ENCODE measurements at regions not wholly inside any gene's neighbourhood (a gene's known extent, or its start where the extent isn't known, plus 50 kb on each side); places are given as distances from the start of the nearest gene placed in this dataset.

DNA sequence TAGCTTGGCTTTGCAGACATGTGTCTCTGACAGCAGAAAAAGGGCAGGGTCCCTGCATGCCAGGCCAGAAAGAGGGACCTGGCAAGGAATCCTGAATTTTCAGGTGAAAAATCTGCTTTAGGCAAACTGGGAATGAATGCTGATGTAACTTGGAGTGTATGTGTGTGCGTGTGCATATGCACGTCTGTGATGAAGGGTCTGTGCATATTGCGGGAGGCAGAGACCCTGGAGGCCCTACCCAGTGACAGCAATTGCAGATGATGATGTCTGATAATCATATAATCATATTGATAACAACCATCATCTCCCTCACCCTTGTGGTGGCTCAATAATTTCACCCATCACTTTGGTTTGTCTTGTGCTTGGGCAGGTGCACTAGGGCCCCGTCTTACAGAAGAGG lies 80.7 kb upstream of the SDK2 start:
- DNase-seq = no peak

DNA sequence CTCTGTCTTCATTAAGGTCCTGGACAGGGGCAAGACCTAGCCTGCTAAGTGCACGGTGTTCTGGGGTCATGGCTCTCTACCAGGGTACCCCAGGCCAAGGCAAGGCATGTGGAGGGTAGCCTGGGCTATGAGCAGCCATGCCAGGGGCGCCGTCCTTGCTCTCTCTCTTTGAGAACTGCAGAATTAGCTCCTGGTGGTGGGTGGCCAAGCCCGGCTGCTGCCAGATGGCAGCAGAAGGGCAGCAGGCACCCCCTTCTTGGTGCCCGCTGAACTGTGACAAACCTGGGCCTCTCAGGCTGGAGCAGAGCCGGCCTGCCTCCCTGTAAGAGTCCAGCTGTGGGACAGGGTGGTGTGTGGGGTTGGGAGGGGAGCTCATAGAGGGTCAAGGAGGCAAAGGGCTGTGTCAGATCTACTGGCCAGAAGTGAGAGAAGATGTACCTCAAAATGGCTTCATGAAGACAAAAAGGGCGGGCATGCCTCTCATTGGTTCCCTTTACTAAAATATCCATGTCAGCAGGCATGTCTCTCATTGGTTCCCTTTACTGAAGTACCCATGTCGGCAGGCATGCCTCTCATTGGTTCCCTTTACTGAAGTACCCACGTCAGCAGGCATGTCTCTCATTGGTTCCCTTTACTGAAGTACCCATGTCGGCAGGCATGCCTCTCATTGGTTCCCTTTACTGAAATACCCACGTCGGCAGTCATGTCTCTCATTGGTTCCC lies 81.7 kb upstream of the SDK2 start:
- no peak for DNase-seq

DNA sequence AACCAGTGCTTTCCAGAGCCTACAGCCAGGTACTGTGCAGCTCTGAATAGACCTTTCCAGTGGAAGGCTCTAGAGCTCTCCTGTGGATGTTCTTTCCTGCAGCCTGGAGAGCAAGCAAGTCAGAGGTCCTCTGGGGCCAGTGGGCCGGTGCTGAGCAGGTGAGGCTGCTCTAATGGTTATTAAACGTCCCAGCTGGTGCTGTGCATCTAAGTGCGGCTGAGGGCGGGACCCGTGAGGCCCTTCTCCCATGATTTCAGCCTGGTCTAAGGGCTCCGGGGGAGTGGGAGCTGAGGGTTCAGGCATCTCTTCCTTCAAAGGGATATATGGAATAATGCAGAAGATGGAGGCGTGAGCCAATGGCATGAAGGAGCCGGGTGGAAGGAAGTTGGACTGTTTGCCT lies 83.7 kb upstream of the SDK2 start:
- DNase-seq = no peak

DNA sequence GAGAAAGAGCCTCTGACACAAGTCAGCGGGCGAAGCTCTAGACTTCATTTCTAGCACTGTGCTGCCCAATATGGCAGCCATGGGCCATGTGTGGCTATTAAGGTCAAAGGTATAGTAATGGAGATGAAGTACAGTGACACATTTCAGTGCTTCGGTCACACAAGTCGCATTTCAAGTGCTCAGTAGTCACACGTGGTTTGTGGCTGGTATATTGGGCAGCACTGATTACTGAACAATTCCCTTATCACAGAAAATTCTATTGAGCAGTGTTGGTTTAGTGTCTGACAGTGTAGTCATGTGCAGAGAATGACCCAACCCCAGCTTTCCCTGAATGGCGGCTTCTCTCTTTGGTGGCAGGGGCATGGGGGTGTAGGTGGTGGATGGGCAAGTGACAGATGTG lies 84.9 kb upstream of the SDK2 start:
- DNase-seq = no peak

DNA sequence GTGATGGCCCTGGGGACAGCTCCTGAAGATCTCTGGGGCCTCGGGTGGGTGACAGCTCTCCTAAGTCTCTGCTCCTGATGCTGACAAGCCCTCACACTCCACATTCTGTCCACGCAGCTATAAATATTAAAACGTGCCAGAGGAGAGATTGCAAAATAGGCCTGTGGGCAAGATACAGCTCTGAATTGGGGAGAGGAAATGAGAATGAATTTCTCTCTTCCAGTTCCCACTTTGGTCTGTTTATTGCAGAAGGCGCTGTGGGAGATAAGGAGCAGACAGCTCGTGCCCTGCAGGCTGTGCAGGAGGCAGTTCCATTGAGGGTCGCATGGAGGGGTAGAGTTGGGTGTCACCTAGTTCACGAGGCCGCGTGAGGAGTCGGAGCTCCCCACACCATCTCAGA lies 87.5 kb upstream of the SDK2 start:
- no peak for DNase-seq

DNA sequence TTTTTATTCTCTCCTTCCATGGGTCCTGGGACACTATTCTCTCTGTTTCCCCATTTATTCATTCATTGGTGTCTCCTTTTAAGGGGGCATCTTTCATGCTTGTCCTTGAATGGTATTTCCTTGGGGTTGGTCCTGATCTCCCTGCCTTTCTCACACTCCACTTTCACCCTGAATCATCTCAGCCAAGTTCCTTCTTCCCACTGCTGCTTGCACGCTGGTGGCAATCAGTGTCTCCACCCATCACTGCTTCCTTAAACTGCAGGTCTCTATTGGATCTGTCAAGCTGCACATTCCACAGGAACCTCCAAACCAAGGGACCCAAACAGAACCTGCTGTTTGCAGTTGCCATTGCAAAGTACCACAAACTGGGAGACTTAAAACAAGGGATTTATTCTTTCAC lies 89.3 kb upstream of the SDK2 start:
- no peak for DNase-seq

DNA sequence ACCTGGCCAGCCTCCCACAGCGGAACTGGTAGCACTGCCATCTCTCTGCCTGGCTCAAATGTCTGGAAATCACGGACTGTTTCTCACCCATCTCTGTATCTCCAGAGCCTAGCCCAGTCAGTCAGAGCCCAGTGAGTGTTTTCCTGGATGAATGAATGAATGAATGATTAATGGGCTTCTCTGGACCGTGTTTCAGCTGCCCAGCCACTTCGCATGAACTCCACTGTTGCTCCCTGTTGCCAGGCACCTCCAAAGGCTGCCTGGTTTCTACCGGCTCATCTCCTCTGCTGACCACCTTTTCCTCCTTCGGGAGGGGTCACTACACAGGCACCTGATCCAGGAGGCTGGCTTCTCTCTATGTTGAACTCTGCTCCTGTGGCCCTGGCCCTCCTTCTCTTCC lies 91.0 kb upstream of the SDK2 start:
- DNase-seq = no peak

DNA sequence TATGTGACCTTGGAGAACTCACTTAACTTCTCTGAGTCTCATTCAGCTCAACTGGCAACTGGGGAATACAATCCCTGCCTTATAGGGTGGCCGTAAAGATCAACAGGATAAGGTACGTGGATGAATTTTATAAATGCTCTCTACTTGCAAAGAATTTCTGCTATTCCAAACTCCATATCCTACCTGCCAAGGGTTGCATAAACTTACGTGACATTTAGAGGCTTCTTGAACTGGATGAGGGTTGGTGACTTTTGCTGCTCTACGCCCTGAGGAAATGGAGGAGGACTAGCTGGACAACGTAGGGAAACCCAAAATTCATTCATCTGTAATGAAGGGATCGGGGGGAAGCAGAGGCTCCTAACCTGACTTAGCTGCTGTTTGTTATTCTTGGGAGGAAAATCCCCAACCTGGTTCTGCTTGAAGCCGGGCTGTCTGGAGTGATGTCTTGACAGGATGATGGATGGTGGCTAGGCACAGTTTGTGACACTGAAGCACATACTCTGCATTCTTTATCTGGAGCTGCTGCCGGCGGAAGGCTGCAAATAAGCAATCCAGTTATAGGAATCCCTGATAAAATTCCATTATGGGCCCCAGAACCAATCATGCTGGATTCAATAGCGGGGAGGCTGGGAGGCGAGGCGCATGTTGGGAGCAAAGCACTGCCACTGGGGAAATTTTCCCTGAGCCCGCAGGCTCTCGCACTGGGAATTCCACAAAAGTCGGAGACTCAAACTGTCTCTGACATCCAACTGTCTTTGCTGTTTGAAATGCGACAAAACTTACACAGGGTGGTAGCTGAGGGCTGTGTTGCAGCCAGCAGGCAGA lies 94.7 kb upstream of the SDK2 start:
- no peak for DNase-seq

DNA sequence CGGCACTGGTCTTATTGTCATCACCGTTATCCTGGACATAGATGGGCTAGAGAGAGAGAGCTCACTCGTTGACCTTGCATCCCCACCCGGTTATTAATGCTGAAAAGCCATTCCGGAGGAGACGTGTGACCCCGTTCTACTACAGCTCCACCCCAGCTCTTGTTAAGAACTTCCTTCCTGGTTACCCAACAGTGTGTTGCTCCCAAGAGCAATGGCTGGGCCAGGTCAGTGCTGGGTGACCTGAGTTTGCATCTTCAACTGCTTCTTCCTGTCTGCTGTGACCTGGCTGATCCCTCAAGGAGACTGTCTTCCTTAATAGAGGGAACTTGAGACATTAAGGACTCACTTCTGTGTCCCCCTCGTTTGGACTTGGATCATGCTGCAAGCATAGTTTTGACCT lies 96.1 kb upstream of the SDK2 start:
- DNase-seq = no peak

DNA sequence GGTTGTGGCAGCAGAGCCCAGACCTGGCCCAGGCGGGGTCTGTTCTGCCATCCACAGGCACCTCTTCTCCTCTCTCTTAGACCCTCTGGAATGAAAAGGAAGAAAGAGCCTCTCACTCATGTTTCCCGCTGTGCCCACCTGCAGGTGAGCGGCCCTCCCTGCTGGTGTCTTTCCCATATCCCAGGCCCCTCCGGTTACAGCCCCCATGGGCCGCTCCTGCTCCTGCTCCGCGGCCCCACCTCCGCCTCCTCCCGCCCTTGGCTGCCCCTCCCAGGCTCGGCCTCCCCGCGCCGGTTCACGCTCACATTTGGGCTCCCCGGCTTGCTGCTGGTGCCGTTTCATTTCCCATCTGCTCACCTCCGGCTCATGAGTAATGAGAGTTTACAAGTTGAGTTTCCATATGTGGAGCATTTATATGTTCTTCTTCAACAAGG lies 98.7 kb upstream of the SDK2 start:
- DNase-seq = no peak

DNA sequence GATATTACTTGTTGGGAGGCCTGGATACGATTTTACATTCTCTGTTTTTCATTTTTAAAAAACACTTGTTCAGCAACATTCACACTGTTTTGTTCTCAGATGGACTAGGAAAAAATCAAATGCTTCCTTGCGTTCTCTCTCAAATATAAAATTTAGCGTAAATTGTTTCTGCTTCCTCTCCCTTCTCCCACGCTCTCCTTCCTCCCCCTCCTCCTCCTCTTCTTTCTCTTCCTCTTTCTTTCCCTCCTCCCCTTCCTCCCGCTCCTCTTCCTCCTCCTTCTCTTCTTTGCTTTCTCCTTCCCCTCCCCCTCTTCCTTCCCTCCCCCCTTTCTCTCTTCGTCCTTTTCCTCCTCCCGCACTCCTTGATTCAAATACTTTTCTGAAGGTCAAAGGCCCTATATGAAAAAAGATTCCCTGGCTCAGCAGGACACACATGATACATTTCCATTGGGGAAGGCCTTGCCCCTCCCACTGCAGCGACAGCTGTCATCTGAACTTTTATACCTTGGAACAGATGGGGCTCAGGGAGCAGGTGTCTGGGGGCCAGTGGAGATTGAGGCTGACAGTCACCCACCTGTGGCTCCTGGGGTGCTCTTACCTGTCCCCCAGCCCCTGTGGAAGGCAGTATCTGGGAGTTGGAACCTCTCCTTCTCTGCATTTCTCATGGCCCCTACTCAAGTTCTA lies 99.4 kb upstream of the SDK2 start:
- DNase-seq = no peak

DNA sequence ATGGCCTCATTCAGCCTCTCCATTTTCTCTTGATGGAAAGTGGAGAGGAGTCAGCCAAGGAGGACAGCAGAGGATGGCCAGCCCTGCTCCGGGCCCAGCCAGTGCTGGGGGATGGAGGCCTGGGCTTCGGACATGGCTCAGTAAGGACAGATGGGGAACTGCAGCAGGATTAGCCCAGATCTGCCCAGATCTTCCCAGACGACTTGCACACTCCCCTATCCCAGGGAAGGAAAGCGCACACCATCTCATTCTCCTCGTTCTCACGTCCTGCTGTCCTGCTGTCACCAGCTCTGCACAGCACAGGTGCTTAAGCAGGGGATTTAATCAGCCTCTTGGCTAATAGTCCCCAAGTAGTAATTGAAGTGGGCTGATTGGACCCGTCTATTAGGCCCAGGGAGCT lies 100.2 kb upstream of the SDK2 start:
- DNase-seq = no peak

DNA sequence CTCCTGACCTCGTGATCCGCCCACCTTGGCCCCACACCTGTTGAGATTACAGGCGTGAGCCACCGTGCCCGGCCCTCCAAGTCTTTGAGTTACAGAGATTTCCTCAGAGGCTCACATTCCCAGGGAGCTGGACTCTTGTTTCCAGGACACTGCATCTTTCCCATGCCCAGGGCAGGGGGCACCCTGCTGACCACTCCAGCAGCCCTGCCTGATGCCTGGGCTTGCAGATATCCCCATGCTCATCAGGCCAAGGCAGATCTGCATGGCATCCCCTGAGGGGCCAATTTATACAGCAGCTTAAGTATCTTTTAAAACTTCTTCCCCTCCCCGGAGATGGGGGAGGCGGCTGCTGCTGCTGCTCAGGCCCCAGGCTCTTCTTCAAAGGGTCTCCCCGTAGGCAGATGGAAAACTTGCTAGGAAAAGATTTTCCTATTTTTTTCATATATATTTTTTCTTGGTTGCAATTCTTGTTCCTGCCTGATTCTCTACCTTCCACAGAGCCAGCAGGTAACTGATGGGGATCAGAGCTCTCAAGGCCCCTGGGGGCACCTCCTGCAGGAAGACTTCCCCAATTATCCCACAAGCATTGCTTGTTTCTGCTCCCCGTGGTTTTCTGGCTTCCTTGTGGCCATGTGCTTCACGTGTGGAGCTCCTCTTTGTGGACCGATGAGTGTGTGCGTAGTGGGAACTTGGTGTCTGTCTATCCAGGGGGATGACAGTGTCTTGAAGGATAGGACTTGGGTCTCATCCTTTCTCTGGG lies 102.2 kb upstream of the SDK2 start:
- no peak for DNase-seq

DNA sequence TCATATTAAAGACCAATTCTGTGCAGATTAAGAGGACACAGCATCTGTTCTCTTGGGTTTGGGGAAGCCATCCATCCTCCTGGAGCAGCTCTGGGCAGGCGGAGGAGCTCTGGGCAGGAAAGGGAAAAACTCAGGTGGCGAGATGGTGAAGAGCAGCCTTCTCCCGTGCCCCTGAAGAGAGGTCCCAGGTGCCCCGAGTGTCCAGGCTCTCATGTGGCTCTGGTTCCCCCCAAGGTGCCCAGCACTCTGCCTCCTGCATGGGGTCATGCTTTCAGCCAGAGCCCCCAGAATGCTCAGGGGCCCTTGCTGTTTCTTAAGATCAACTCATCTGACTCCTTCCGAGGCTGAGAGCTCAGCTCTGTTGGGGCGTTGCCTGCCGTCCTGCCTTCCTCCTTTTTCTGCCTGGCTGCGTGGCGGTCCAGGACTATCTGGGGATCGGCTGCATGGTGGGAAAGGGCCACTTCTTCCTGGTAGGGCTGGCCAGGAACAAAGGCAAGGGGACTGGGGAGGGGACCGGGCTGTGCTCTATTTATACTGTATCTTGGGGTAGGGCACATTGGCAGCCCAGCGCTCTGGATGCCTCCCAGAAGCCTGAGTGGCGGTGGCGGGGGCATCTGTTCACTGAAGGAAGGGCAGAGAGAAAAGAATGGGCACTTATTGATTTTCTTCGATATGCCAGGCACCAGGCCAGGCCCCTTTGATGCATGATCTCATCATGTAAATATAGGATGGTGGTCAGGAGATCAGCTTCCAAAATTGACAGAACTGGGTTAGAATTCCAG lies 103.2 kb upstream of the SDK2 start:
- DNase-seq = no peak

DNA sequence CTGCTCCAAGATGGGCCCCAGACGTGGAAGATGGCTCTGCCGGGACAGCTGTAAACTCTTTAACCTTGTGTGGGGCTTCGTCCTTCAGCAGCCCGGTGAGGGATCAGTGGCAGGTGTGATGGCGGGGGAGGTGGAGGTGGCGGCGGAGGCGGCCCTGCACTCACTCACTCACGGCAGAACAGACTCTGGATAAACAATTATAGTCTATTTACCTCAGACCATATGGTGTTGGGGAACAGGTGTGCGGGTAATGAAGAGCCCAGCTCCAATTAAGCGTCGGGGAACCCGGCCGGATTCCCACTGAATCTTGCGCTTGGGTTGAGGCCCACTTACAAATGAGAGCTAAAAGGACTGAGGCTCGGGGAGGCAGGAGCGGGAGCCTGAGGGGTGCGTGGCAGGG lies 104.3 kb upstream of the SDK2 start:
- DNase-seq = no peak

DNA sequence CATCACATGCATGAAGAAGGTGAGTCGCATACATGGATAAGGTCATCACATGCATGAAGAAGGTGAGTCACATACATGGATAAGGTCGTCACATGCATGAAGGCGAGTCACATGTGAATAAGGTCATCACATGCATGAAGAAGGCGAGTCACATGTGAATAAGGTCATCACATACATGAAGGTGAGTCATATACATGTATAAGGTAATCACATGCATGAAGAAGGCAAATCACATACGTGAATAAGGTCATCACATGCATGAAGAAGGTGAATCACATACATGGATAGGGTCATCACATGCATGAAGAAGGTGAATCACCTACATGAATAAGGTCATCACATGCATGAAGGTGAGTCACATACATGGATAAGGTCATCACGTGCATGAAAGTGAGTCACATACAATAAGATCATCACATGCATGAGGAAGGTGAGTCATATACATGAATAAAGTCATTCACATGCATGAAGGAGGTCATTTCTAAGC lies 105.1 kb upstream of the SDK2 start:
- no peak for DNase-seq

DNA sequence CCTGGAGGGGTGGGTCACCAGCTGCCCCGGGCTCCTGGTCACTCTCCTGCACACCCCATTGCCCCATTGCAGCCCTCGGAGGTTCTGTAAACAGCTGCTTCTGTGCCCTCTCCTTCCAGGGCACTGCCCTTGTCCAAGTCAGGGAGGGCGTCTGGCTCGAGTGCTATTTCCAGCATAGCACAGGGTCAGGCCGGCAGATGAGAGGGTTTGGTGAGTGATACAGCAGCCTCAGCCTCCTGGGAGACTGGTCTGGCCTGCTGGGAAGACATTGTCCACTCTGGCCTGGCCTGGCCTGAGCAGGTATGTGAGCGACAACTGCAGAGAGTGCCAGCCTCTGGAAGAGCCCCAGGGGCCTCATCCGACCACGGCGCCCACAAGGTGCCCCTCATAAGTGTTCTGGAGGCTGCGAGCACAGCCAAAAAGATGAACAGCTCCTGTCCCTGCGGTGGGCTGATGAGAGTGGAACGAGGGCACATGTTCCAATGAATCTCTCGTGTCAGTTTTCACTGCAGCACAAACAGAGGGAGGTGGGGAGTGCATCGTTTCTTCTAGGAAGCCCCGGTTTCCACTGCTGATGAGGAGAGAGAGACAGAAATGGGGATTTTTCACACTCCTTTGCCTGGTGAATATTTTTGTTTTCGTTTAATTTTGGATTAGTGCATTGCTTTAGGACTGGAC lies 105.8 kb upstream of the SDK2 start:
- no peak for DNase-seq

DNA sequence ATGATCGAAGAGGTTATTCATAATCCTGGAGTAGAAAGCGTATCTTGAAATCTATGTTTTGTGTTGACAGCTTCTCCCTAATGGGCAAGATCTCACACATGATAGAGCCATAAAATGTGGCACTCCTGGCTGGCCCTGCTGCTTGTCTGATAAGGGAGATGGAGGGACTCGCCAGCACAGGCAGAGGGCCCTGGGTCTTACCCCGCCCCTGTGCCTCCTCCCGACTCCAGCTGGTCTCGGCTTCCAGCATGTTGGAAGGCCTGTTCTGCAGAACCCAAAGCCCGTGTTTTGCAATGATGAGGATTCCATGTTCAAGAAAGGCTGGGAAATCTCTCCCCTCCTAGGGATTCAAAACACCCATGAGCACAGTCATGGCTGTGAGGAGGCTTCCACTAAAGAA lies 106.7 kb upstream of the SDK2 start:
- no peak for DNase-seq

DNA sequence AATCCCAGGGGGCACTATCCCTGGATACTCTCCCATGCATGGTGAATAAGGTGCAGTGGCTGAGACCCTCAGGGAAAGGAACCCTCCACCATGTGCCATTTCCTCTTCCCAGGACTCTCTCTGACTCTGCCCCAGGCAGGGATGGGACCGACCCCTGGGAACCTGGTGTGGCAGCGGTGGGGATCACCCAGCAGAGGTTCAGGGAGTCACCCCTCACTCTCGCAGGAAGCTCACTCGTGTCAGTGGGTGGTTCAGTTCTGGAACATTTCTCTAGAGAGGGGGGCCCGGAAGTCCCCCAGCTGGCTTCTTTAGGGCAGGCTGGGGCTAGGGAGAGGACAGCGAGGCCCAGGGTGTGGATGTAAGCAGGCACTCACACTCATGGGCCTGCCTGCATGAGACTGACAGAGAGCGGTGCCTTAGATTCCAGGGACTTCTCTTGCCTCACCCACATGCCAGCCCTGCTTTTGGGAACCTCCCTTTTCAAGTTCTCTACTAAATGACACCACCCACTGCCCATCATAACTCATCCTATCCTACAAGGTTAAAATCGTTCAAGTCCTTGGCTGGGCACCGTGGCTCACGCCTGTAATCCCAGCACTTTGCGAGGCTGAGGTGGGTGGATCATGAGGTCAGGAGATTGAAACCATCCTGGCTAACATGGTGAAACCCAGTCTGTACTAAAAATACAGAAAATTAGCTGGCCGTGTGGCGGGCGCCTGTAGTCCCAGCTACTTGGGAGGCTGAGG lies 109.7 kb upstream of the SDK2 start:
- no peak for DNase-seq

DNA sequence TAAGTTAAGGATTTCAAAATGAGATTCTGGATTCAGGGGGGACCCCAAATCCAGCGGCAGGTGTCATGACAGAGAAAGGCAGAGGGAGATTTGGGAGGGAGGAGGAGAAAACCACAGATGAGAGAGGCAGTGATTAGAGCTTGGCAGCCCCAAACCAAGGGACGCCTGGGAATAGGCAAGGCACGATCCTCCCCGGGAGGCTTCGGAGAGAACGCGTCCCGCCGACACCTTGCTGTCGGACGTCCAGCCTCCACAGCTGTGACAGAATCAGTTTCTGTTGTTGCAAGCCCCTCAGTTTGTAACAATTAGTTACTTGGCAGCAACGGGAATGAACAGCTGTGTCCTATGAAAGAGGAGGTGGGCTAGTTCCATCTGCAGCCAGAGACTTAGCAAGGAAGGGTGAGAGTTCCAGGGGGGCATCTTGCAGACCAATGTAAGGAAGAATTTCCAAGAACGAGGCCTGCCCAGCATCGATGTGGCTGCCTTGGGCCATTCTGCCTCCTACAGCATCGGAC lies 110.7 kb upstream of the SDK2 start:
- no peak for DNase-seq

DNA sequence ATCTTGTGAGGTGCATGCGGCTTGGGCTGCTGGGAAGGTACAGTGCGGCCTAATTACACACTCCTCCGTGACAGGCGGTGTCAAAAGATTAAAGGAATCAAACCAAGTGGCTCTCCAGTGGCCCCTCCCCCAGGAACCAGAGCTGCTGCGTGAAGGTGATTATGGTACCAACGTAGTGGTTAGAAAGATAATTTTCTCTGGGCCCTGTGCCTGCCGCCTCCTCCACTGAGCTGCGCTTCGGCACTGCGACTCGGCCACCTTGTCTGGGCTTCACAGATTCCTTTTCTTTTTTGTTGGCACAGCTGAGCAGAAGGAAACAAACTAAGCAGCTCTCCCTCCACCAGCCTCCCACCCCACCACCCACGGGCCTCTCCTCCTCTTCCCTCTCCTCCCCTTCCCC lies 113.2 kb upstream of the SDK2 start:
- DNase-seq = peak; percentile 82

Measured in NCI-H187 treated with DMSO at 0.1 percent for 48 hours (cell line).